LNCAP (cell line): ENCODE measurements at regions not wholly inside any gene's neighbourhood (a gene's known extent, or its start where the extent isn't known, plus 50 kb on each side); places are given as distances from the start of the nearest gene placed in this dataset.

Experiments
- TF ChIP-seq, protein P1 (sequence below): fragments of 450-650 bp; IDR thresholded peaks from 2 replicates; pipeline ENCODE4 v1.5.1; 2017; ENCODE audit warnings: mild to moderate bottlenecking

DNA sequence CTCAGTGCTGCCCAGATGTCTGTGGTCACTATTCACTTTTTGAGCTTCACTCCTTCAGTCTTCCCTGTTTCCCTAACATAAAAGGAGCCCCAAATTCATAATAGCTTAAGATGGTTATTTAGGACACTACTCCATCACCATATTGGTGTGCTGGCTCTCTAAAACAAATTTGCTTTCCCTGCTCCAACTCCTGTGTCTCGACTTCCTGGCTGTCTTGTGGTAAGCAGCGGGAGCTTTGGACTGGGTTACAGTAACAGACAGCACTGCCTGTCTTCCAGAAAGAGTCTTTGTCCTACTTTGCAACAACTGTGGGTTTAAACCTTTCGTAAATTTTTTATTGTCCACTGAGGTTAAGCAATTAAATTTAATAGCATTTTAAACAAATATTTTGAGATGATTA lies 389.4 kb downstream of the CDH9 start:
- TF ChIP-seq, protein P1, sequence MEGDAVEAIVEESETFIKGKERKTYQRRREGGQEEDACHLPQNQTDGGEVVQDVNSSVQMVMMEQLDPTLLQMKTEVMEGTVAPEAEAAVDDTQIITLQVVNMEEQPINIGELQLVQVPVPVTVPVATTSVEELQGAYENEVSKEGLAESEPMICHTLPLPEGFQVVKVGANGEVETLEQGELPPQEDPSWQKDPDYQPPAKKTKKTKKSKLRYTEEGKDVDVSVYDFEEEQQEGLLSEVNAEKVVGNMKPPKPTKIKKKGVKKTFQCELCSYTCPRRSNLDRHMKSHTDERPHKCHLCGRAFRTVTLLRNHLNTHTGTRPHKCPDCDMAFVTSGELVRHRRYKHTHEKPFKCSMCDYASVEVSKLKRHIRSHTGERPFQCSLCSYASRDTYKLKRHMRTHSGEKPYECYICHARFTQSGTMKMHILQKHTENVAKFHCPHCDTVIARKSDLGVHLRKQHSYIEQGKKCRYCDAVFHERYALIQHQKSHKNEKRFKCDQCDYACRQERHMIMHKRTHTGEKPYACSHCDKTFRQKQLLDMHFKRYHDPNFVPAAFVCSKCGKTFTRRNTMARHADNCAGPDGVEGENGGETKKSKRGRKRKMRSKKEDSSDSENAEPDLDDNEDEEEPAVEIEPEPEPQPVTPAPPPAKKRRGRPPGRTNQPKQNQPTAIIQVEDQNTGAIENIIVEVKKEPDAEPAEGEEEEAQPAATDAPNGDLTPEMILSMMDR = no peak

DNA sequence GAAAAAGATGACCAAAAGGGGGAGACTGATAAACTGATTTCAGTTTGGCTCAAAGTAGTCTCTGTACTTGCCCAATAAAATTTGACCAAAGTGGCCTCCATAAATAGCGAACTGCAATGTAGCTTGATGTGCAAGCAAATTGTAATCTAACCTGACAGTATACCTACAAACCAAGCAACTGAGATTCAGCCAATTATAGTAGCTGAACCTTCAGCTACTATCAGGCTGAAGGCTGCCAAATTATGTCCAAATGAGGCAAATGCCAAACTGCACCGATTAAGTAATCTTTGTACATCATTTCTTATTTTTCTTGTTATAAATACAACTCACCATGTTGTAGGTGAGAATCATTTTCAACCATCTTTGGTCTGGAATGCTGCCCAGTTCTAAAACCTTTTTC lies 390.6 kb downstream of the CDH9 start:
- TF ChIP-seq, protein P1 = no peak

DNA sequence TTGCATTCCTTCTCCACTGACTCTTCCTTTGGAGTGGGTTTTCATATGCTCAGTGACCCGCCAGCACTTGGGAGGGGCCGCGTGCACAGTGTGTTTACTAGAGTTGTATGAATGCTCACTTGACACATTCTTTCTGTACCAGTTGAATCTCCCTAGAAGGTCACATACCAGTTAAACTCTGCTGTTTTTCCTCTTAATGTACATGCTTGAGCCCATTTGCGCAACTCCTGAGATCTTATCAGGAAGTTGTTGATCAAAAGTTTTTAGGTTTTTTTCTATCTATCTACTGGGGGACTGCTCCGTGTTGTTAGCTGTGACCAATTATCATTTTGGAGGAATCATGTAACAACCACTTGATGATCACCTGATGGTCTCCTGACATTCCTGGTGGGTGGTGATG lies 392.7 kb downstream of the CDH9 start:
- TF ChIP-seq, protein P1 = no peak

DNA sequence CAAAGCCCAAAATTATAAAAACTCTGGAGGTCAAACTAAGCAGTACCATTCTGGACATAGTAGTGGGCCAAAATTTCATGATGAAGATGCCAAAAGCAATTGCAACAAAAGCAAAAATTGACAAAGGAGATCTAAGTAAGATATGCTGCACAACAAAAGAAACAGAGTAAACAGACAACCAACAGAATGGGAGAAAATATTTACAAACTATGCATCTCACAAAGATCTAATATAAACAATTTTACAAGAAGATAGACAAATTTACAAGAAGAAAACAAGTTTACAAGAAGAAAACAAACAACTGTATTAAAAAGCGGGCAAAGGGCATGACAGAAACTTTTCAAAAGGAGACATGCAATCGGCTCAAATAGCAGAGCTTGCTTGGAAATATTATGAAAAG lies 396.9 kb downstream of the CDH9 start:
- TF ChIP-seq, protein P1 = no peak

DNA sequence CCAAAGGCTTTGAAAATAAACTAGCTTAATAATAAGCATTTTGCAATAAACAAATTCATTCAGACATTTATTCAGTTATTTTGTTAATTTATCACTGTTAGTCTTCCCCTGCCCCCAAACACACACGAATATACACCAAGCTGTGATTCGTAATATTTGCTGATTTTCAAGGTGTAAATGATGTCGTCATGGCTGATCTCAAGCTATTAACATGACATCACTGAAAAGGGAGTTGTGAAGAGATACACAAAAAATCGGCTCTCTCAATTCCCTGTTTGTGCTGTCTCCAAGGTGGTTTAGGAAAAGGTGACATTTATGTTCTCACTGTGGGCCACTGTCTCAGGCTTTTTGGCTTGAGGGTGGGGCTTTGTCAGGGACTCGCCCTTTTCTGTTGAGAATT lies 413.3 kb downstream of the CDH9 start:
- TF ChIP-seq, protein P1 = no peak

DNA sequence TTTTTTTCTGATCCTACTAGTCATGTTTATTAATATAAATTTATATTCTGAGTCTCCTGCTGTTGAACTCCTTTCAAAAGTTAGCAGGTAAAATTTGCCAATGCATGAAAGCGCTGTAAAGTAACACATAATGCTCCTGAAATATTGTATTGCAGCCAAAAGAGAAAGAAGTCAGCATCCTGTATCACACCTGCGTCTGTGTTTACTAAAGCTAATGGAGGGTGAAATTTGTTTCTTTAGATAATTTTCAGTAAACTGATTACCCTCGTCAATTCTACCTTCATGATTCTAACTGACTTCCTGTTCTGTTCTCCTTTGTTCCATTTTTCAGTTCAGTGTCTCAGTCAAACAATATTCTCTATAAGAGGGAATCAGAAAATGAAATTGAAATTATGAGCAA lies 415.4 kb downstream of the CDH9 start:
- TF ChIP-seq, protein P1 = no peak

DNA sequence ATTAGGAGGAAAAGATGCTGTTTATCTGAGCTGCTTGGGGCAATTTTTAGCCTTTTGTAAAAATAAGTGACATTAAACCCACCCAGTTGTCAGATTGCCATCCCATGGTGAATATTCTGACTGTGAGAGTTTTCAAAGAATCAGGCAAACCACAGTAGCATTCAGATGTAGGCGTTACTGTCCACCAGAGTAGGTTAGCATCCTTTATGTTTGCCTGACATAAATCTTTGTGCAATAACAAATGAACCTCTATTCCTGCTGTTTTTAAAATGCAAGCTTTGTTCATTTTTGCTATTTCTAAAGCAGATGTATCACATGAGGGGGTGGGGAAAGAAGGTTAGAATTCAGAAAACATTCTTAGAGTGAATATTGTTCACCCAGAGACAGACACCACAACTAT lies 427.8 kb downstream of the CDH9 start:
- TF ChIP-seq, protein P1 = no peak

DNA sequence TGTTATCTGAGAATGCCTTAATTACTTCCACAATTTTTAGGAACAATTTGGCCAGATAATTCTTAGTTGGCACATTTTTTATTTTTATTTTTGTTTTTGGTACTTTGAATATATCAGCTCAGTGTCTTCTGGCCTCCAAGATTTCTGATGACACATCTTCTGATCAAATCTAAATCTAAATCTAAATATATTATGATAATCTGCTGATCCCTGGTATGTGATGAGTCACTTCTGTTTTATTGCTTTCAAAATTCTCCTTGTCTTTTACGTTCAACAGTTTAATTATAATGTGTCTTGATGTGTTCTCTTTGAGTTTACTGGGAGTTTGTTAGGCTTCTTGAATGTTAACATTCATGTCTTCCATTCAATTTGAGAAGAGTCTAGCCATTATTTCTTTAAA lies 436.8 kb downstream of the CDH9 start:
- TF ChIP-seq, protein P1 = no peak
